Mononuclear cell (primary cell): ENCODE measurements at regions not wholly inside any gene's neighbourhood (a gene's known extent, or its start where the extent isn't known, plus 50 kb on each side); places are given as distances from the start of the nearest gene placed in this dataset.
"Not testable (repeated sequence)": the region's sequence is repeated elsewhere in the genome, so short reads cannot be mapped to it uniquely, and the experiment has no call there.

Experiments
- H3K27me3 ChIP-seq: 2 replicates; pipeline ENCODE4 v1.6.0; 2011; ENCODE audit warnings: low read length, control low read depth; ENCODE audit not compliant: insufficient read depth
- H3K4me1 ChIP-seq: 2 replicates; pipeline ENCODE4 v1.5.1; 2011; ENCODE audit warnings: mild to moderate bottlenecking, low read length, control low read depth; ENCODE audit not compliant: insufficient read depth
- H3K4me3 ChIP-seq: 2 replicates; pipeline ENCODE4 v1.5.1; 2011; ENCODE audit warnings: mild to moderate bottlenecking, low read length, moderate library complexity
- H3K9me3 ChIP-seq: 2 replicates; pipeline ENCODE4 v1.5.1; 2011; ENCODE audit warnings: low read depth, mild to moderate bottlenecking, control low read depth, low read length

GRCh38 chr13:22915442-22916082 lies 265.2 kb upstream of the SGCG start:
- Histone ChIP-seq H3K4me1 (no peaks in the 10 kb centered on the region), H3K27me3 (peaks cover 15% of the 10 kb centered on the region), H3K9me3 (no peaks in the 10 kb centered on the region), H3K4me3 (no peak overlapping the region)

- peaks cover 15% of the 10 kb centered on the region for H3K27me3 ChIP-seq
- H3K4me3 ChIP-seq, H3K4me1 ChIP-seq, H3K9me3 ChIP-seq: not testable (repeated sequence)
Observed at GRCh38 chr13:22916276-22916675, 264.5 kb upstream of the SGCG start.

GRCh38 chr13:22925881-22926747 lies 254.7 kb upstream of the SGCG start:
- peaks cover 13% of the 10 kb centered on the region for H3K27me3 ChIP-seq
- no peaks in the 10 kb centered on the region for H3K9me3 ChIP-seq
- no peak overlapping the region for H3K4me3 ChIP-seq
- no peaks in the 10 kb centered on the region for H3K4me1 ChIP-seq

- Histone ChIP-seq H3K4me3 (no peak overlapping the region), H3K9me3 (no peaks in the 10 kb centered on the region), H3K4me1 (no peaks in the 10 kb centered on the region), H3K27me3 (peaks cover 13% of the 10 kb centered on the region)
Observed at GRCh38 chr13:22926748-22927400, 253.9 kb upstream of the SGCG start.

- peaks cover 10% of the 10 kb centered on the region for H3K27me3 ChIP-seq
- not testable (repeated sequence) for H3K9me3 ChIP-seq, H3K4me3 ChIP-seq, H3K4me1 ChIP-seq
Observed at GRCh38 chr13:22927845-22928244, 252.9 kb upstream of the SGCG start.

GRCh38 chr13:22929381-22930126 lies 251.2 kb upstream of the SGCG start:
- Histone ChIP-seq H3K4me3 (no peak overlapping the region), H3K27me3 (peaks cover 10% of the 10 kb centered on the region), H3K4me1 (no peaks in the 10 kb centered on the region), H3K9me3 (no peaks in the 10 kb centered on the region)

- Histone ChIP-seq H3K27me3 (peaks cover 7% of the 10 kb centered on the region), H3K9me3 (no peaks in the 10 kb centered on the region), H3K4me3 (no peak overlapping the region), H3K4me1 (no peaks in the 10 kb centered on the region)
Observed at GRCh38 chr13:22931576-22931975, 249.2 kb upstream of the SGCG start.

- not testable (repeated sequence) for H3K27me3 ChIP-seq, H3K9me3 ChIP-seq, H3K4me1 ChIP-seq, H3K4me3 ChIP-seq
Observed at GRCh38 chr13:22932632-22933412, 248.0 kb upstream of the SGCG start.

- Histone ChIP-seq H3K9me3 (no peaks in the 10 kb centered on the region), H3K4me1 (no peaks in the 10 kb centered on the region), H3K27me3 (no peaks in the 10 kb centered on the region), H3K4me3 (no peak overlapping the region)
Observed at GRCh38 chr13:22933571-22934181, 247.1 kb upstream of the SGCG start.

DNA sequence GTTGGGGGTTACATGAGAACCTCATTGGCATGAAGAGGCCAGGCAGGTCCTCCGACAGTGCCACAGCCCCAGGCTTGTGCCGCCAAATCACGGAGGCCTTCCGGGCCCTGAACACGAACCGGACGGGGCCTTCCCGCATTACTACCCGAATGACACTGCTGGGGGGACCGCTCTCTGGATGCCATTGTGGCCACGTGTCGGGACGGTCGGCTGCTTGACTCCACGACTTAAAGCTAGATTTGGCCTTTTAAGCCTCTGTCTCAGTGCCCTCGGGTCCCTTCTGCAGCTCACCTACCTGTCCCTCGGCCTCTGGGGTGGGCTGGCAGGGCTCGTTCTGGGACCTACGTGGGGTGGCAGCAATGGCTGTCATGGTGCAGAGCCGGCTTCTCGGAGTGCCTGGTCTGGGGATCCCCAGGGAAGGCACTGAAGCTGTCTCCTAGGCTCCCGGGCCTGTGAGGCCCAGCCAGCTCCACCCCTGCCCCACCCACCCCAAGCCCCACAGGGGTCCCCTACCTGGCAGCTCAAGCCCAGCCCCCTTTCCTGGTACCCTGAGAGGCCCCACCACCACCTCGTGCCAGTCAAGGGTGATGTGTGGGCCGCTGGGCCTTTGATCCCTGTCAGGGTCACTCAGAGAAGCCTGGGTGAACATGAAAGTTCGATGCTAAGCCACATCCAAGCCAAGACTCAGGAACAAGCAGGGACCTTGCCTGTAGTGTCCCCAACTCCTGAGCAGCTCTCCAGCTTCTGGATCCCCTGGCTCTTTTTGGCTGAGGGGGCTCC lies 245.8 kb upstream of the SGCG start:
- H3K9me3 ChIP-seq: no peaks in the 10 kb centered on the region

GRCh38 chr13:22936228-22936627 lies 244.6 kb upstream of the SGCG start:
- H3K4me3 ChIP-seq: no peak overlapping the region
- no peaks in the 10 kb centered on the region for H3K9me3 ChIP-seq
- H3K4me1 ChIP-seq: no peaks in the 10 kb centered on the region
- H3K27me3 ChIP-seq: no peaks in the 10 kb centered on the region

More for the DNA sequence above, 245.8 kb upstream of the SGCG start:
- Histone ChIP-seq H3K4me3 (no peak overlapping the region), H3K27me3 (no peaks in the 10 kb centered on the region), H3K4me1 (no peaks in the 10 kb centered on the region)

DNA sequence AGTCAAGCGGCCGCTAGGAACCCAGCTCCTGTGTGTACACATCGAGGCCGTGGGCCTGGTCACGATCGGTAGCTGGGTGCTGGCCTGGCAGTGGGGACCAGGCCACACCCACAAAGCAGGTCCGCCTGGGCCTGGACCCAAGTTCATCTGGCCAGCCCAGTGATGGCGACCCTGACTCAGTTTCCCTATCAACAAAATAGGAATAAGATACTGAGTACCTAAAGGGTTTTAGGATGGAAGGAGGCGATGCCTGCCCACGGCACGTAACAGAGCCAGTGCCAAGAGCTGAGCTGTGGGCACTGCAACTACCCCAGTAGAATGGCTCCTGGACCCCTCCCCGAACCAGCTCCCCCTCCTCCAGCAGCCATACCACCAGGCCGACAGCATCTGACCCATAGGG lies 243.5 kb upstream of the SGCG start:
- no peaks in the 10 kb centered on the region for H3K27me3 ChIP-seq
- H3K9me3 ChIP-seq: no peaks in the 10 kb centered on the region
- no peak overlapping the region for H3K4me3 ChIP-seq
- no peaks in the 10 kb centered on the region for H3K4me1 ChIP-seq

GRCh38 chr13:22937953-22938352 lies 242.8 kb upstream of the SGCG start:
- Histone ChIP-seq H3K9me3 (no peaks in the 10 kb centered on the region), H3K4me1 (no peaks in the 10 kb centered on the region), H3K27me3 (no peaks in the 10 kb centered on the region), H3K4me3 (no peak overlapping the region)
